ENCODE measurements at regions not wholly inside any gene's neighbourhood (a gene's known extent, or its start where the extent isn't known, plus 50 kb on each side); places are given as distances from the start of the nearest gene placed in this dataset.
"Not testable (repeated sequence)": the region's sequence is repeated elsewhere in the genome, so short reads cannot be mapped to it uniquely, and the experiment has no call there.

GRCh38 chr16:48820379-48820778 lies 210.4 kb upstream of the N4BP1 start:
- no peak for DNase-seq

GRCh38 chr16:48818257-48818656 lies 208.3 kb upstream of the N4BP1 start:
- no peak for DNase-seq

DNA sequence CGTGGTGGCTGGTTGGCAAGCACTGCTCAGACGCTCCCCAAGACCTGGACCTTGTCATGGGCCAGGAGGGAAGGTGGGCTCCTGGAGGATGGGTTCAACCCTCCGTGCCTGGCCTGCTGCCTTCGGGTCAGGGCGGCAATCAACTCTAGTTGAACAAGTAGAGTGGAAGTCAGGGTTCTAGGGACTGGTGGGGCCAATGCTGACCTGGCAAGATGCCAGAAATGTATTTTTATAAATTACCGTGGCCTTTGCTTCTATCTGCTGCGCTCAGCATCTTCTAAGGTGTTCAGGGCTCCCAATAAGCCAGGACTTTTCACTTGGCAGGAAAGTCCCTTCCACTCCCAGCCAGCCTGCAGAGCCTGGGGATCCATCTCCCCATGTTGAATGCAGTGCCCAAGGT lies 207.1 kb upstream of the N4BP1 start:
- no peak for DNase-seq

- DNase-seq: no peak
These were observed 206.4 kb upstream of the N4BP1 start for GRCh38 chr16:48816393-48816792.

DNA sequence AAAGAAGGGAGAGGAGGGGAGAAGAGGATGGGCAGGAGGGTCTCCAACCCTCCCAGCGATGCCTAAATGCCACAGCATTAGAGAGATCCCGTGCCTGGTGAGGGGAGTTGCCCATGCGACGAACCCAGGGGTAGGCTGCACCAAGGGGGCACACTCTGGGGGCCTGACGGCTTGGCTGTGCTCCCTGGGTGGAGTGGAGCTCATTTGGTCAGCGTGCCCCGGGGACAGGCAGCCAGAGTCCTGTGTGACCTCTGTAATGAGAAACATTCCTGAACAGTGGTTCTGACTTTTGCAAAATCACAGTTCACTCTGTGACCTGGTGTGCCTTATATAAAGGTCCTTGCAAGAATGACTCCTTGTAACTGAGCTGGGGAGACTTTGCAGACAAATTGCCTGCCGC lies 205.0 kb upstream of the N4BP1 start:
- no peak for DNase-seq

DNA sequence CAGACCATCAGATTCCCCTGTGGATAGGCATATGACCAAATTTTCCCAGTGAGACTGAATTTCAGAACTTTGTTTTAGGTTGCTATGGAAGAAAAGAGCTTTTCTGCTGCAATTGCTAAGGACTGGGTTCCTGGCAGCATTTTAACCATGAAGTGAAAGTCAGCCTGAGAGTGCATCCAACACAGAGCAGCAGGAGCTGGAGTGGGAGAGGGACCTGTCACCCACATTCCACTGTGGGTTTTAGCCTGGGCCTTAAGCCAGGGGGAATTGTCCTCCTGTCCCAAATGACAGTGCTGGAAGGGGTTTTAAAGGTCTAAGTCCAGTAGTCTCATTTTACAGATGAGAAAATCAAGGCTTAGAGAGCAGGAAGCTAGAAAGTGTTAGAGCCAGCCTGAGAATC lies 203.5 kb upstream of the N4BP1 start:
- DNase-seq: no peak

DNA sequence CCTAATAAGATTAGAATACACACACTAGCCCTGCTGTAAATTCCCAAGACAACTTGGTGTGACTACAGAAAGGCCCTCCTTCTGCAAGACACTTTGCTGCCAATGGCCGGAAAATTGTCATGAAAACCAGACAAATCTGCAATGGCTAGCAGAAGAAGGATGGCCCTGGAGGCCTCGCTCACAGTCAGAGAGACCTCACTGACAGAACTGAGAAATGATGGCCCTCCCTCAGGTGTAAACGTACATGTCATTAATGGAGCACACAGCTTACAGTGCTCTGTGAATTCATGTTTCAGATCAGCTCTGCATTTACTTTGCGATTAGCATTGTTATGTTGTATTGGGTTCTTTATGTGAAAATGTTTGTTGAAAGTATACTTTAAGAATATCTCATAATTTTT lies 202.9 kb upstream of the N4BP1 start:
- DNase-seq: no peak

DNA sequence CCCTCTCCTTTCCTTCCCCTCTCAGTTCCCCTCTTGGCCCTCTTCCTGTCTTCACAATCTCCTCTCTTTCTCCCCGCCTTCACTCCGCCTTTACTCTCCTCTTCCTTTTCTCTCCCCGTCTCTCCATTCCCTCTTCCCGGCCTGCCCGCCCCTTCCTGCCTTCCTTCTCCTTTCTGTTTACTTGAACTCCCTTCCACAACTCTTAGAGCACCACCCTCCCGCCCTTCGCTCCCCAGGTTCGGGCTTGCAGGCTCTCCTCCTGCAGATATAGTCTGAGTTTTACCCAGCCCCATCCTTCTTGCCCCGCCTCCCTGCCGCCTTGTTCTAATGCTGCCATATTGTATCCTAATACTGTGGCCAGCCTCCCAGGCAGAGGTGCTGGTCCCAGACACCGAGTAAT lies 201.5 kb upstream of the N4BP1 start:
- no peak for DNase-seq

DNA sequence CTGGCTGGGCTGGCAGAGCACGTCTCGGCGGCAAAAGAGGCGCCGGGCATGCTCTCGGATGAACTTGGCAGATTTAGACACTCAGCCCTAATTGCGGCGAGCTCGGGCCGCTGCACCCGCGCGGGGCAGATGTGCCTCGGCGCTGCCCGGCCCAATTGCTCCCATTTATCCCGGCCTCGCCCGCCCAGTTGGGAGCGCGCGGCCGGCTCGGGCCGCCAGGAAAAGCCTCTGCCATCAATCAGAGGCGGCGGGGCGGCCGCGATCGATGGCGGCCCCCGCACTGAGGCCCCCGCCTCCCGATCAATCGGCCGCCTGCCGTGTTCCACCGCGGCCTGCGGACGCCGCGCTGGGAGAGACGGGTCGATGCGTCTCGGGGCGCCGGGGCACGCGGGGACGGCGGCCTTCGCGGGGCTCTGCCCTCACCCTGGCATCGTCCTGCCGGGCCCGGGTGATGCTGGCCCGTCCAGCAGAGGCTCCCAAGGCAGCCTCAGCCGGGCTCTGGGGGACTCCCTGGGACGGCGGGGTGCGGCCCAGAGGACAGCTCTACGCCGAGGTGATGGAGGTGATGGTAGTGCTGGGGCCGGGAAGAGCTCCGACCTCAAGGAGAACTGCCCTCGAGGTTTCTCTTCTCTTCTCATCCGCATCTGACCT lies 200.9 kb upstream of the N4BP1 start:
- no peak for DNase-seq

DNA sequence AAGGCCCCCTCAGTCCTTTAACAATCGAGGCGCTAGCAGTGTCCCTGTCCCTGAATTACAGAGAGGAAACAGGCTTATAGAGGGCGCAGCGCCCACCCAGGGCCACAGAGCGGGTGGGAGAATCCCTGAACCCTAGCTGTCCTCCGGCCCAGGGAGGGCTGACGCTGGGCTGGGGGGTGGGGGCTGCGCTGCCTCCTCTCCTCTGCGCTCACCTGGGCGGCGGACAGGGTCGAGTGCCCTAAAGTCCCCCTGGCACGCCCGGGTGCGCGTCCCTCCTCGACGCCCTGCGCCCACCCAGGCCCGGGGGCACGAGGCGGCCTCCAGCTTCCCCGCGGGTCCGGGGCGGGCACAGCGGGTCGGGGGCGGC lies 200.4 kb upstream of the N4BP1 start:
- DNase-seq: no peak

GRCh38 chr16:48790151-48790550 lies 180.2 kb upstream of the N4BP1 start:
- no peak for DNase-seq

DNA sequence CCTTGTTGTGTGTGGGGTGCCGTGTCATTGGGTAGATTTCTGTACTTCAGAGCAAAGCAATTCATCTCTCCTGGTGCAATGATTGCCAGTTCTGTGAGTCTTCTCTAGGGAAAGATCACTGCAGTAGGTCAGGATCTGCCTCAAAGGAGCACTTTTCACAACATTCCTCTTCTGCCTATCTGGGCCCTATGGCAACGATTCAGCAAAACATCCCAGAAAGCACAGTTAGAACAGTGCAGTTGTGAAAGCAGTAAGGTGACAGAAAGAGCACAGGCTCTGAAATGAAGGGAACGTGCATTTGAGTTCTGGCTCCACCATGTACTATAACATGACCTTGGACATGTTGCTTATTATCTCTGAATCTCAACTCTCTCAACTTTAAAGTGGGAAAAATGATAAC lies 178.5 kb upstream of the N4BP1 start:
- no peak for DNase-seq

DNA sequence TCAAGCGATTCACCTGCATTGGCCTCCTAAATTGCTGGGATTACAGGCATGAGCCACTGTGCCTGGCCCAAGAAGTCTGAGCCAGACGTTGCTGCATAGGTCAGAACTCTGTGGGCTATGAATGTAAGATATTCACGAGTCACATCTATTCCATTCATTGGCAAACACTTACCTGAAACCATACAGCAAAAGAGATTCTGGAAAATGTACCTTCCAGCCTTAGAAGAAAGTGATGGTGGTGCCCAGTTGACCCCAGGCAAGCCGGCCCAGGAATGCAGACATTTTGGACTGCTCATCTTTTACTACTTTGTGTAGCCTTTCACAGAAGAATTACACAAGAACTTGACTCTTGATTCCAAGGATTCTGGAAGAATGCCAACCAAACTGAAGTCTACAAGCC lies 135.6 kb upstream of the N4BP1 start:
- DNase-seq: no peak

GRCh38 chr16:48740964-48741363 lies 131.0 kb upstream of the N4BP1 start:
- no peak for DNase-seq

DNA sequence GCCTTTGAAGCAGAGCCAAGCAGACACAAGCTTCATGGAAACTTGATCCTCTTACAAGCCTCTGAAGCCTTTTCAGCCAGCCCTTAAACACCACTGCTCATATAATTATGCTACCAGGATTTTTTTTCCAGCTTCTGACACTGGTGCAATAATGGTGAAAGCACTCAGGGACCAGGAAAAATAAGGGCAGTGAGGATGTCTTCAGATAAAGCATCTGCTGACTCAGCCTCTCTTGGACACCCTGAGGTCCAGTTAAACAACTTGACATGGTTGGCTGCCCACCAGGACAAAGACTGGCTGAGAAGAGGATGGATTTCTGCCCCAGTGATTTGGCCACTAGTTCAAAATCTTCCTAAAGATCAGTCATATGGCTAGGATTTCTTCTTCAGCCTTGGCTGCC lies 124.2 kb upstream of the N4BP1 start:
- no peak for DNase-seq

- DNase-seq: no peak
These were observed 94.7 kb upstream of the N4BP1 start for GRCh38 chr16:48704710-48705109.

- peak; percentile 58 for DNase-seq
These were observed 77.5 kb upstream of the N4BP1 start for GRCh38 chr16:48687421-48688038.

DNA sequence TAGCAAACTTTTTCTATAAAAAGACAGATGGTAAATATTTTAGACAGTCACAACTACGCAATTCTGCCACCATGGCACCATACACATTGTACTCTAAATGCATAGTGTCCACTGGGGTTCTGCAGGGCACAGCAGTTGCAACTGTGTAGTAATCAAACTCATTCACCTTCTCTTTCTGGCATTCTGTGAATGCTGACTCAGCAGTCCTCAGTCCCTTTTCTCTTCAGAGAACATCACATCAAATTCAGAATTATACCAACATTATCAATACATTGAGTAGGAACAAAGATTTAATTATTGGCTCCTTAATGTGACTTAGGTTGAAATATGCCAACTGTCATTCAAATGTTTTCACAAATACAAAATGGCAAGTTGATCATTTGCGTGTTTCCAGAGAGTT lies 74.2 kb upstream of the N4BP1 start:
- DNase-seq: no peak

DNA sequence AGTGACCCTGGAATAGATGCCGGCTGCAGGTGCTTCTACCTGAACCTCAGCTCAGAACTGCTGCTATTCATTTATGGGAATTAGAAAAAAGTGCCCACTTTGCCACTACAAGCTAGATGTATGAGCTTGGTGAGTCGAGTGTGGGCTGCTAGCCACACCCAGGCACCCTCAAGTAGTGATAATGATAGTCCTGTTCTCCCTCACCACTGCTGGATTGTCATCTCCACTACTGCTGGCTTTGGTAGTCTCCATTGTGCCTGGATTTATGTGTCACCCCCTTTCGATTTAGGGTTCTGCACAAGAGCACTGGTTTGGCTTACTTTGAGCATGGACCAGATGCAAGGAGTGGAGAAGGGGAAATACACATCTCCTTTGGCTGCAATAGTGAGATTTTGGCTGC lies 73.0 kb upstream of the N4BP1 start:
- DNase-seq: no peak

- DNase-seq: no peak
These were observed 71.5 kb upstream of the N4BP1 start for GRCh38 chr16:48681520-48681919.

DNA sequence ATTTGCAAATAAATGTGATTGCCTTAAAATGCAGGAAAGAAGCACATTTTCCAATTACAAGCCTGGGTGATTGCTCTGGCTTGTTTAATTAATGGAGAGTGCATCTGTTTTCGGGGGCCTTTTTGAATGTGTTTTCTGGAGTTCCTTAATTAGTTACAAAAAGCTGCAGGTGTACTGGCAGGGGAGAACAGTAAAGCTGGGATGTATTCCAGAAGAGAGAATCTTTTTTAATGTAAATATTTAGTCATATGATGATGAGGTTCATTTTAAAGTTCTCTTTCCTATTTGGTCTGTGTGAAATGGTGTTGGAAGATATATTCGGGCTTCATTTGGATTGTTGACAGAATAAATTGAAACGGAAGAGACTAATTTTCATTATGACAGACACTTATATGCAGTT lies 70.9 kb upstream of the N4BP1 start:
- DNase-seq: no peak

- DNase-seq: no peak
These were observed 66.9 kb upstream of the N4BP1 start for GRCh38 chr16:48676836-48677235.

GRCh38 chr16:48668184-48668583 lies 58.2 kb upstream of the N4BP1 start:
- not testable (repeated sequence) for DNase-seq

GRCh38 chr16:48659940-48660339 lies 50.0 kb upstream of the N4BP1 start:
- DNase-seq: no peak
